Natural killer cell (primary cell): ENCODE measurements at regions not wholly inside any gene's neighbourhood (a gene's known extent, or its start where the extent isn't known, plus 50 kb on each side); places are given as distances from the start of the nearest gene placed in this dataset.

ENCODE experiments used
- ATAC-seq, 3 donors: fragments of 150-1000 bp in 2 of 3; fragments of 200-7000 bp in 1 of 3; cut with Tn5 transposase; 1 replicate in 1 of 3; 2 replicates in 2 of 3; pipeline ENCODE4 v1.10.0; 2021; ENCODE audit warnings: mild to moderate bottlenecking in 2 of 3, moderate library complexity in 2 of 3
- DNase-seq, 2 donors: peaks; one replicate each; pipeline versions ENCODE4 v3.0.0 to v3.0.0-alpha.2; 2013 to 2021; ENCODE audit warnings: mixed read lengths in 1 of 2
- H3K27ac ChIP-seq: one replicate; pipeline ENCODE4 v1.5.1; 2013; ENCODE audit warnings: mild to moderate bottlenecking, low read length
- H3K27me3 ChIP-seq: one replicate; pipeline ENCODE4 v1.6.1; 2013; ENCODE audit warnings: low read length; ENCODE audit not compliant: control insufficient read depth, insufficient read depth
- H3K36me3 ChIP-seq: one replicate; pipeline ENCODE4 v1.6.1; 2013; ENCODE audit warnings: low read length; ENCODE audit not compliant: control insufficient read depth, insufficient read depth
- H3K4me1 ChIP-seq: one replicate; pipeline ENCODE4 v1.6.1; 2013; ENCODE audit warnings: low read length; ENCODE audit not compliant: control insufficient read depth, insufficient read depth
- H3K4me3 ChIP-seq: one replicate; pipeline ENCODE4 v1.5.1; 2013; ENCODE audit warnings: low read length
- H3K9me3 ChIP-seq: one replicate; pipeline ENCODE4 v1.6.1; 2013; ENCODE audit warnings: low read length; ENCODE audit not compliant: control insufficient read depth, insufficient read depth
- H3K27ac Mint-ChIP-seq, 2 donors: one replicate each; pipeline ENCODE4 v1.8.0; 2022; ENCODE audit warnings: mild to moderate bottlenecking in 2 of 2, mixed read lengths in 2 of 2, moderate library complexity in 1 of 2
- H3K27me3 Mint-ChIP-seq, 2 donors: one replicate each; pipeline ENCODE4 v1.8.0; 2022; ENCODE audit warnings: low read depth in 2 of 2, mixed read lengths in 2 of 2
- H3K36me3 Mint-ChIP-seq: one replicate; pipeline ENCODE4 v1.8.0; 2022; ENCODE audit warnings: mixed read lengths
- H3K4me1 Mint-ChIP-seq, 2 donors: one replicate each; pipeline ENCODE4 v1.8.0; 2022; ENCODE audit warnings: mixed read lengths in 2 of 2
- H3K4me3 Mint-ChIP-seq: one replicate; pipeline ENCODE4 v1.8.0; 2022; ENCODE audit warnings: mild to moderate bottlenecking, moderate library complexity, mixed read lengths
- H3K9me3 Mint-ChIP-seq, 2 donors: one replicate each; pipeline ENCODE4 v1.8.0; 2022; ENCODE audit warnings: mixed read lengths in 2 of 2
- CTCF ChIP-seq: fragments of 200-600 bp; IDR thresholded peaks from one replicate; pipeline ENCODE4 v1.8.0; 2022; ENCODE audit warnings: antibody characterized with exemption
- WGBS: methylation state at CpG from one replicate; pipeline ENCODE4 v1.1.7; 2013; ENCODE audit warnings: missing lambda C conversion rate; ENCODE audit not compliant: insufficient coverage; 5-methylcytosine and 5-hydroxymethylcytosine counted together
- intact Hi-C: fragments of 100-400 bp; cut with micrococcal nuclease; formaldehyde crosslinking; loops from one replicate; pipeline ENCODE4 v1.14.2; 2022

GRCh38 chr6:167499161-167499660, 174.3 kb downstream of the TTLL2 start:
- ATAC-seq (no peak), DNase-seq (no peak)
- no peak overlapping the region for H3K27ac ChIP-seq
- no peaks in the 10 kb centered on the region for H3K9me3 Mint-ChIP-seq
- H3K4me3 Mint-ChIP-seq, result no peak overlapping the region
- no peaks in the 10 kb centered on the region for H3K4me1 ChIP-seq
- intact Hi-C loops, result no loop called here
- no peak overlapping the region for H3K27ac Mint-ChIP-seq
- no peak overlapping the region for H3K4me3 ChIP-seq
- peaks cover 0 to 3% of the 10 kb centered on the region in 2 donors for H3K27me3 Mint-ChIP-seq
- no peaks in the 10 kb centered on the region for H3K36me3 Mint-ChIP-seq
- 83% methylated on average over 5 of the region's 7 CpGs for WGBS
- H3K36me3 ChIP-seq, result no peaks in the 10 kb centered on the region
- TF ChIP-seq CTCF, result no peak
- H3K9me3 ChIP-seq, result no peaks in the 10 kb centered on the region
- H3K4me1 Mint-ChIP-seq, result no peaks in the 10 kb centered on the region
- no peaks in the 10 kb centered on the region for H3K27me3 ChIP-seq

- Mint-ChIP-seq H3K9me3 (no peaks in the 10 kb centered on the region), H3K27me3 (peaks cover 0 to 3% of the 10 kb centered on the region in 2 donors), H3K27ac (no peak overlapping the region), H3K36me3 (no peaks in the 10 kb centered on the region), H3K4me3 (no peak overlapping the region), H3K4me1 (no peaks in the 10 kb centered on the region)
- Histone ChIP-seq H3K4me3 (no peak overlapping the region), H3K4me1 (no peaks in the 10 kb centered on the region), H3K9me3 (no peaks in the 10 kb centered on the region), H3K27me3 (no peaks in the 10 kb centered on the region), H3K27ac (no peak overlapping the region), H3K36me3 (no peaks in the 10 kb centered on the region)
- intact Hi-C loops, result no loop called here
- no peak for DNase-seq
- ATAC-seq, result no peak
- 85% methylated on average over 8 of the region's 8 CpGs for WGBS
- TF ChIP-seq CTCF, result no peak
Measured at GRCh38 chr6:167500961-167501360, 176.1 kb downstream of the TTLL2 start.

GRCh38 chr6:167501831-167502385, 177.0 kb downstream of the TTLL2 start:
- peaks cover 0 to 3% of the 10 kb centered on the region in 2 donors for H3K27me3 Mint-ChIP-seq
- 78% methylated on average over 19 of the region's 19 CpGs for WGBS
- no peaks in the 10 kb centered on the region for H3K27me3 ChIP-seq
- no peaks in the 10 kb centered on the region for H3K9me3 ChIP-seq
- DNase-seq (no peak), ATAC-seq (no peak)
- no peak overlapping the region for H3K27ac ChIP-seq
- intact Hi-C loops, result no loop called here
- no peaks in the 10 kb centered on the region for H3K4me1 Mint-ChIP-seq
- H3K4me1 ChIP-seq, result no peaks in the 10 kb centered on the region
- H3K4me3 Mint-ChIP-seq, result no peak overlapping the region
- no peaks in the 10 kb centered on the region for H3K9me3 Mint-ChIP-seq
- no peak for TF ChIP-seq CTCF
- H3K36me3 Mint-ChIP-seq, result no peaks in the 10 kb centered on the region
- H3K27ac Mint-ChIP-seq, result no peak overlapping the region
- H3K4me3 ChIP-seq, result no peak overlapping the region
- H3K36me3 ChIP-seq, result no peaks in the 10 kb centered on the region

- H3K27ac ChIP-seq, result no peak overlapping the region
- H3K27me3 ChIP-seq, result no peaks in the 10 kb centered on the region
- no peak overlapping the region for H3K4me3 ChIP-seq
- H3K9me3 ChIP-seq, result no peaks in the 10 kb centered on the region
- no peak overlapping the region for H3K27ac Mint-ChIP-seq
- H3K36me3 ChIP-seq, result no peaks in the 10 kb centered on the region
- no peak for ATAC-seq
- DNase-seq, result no peak
- H3K36me3 Mint-ChIP-seq, result no peaks in the 10 kb centered on the region
- intact Hi-C loops, result no loop called here
- no peak overlapping the region for H3K4me3 Mint-ChIP-seq
- H3K9me3 Mint-ChIP-seq, result no peaks in the 10 kb centered on the region
- peaks cover 0 to 3% of the 10 kb centered on the region in 2 donors for H3K27me3 Mint-ChIP-seq
- no peak for TF ChIP-seq CTCF
- 90% methylated on average over 7 of the region's 7 CpGs for WGBS
- H3K4me1 Mint-ChIP-seq, result no peaks in the 10 kb centered on the region
- H3K4me1 ChIP-seq, result no peaks in the 10 kb centered on the region
Measured at GRCh38 chr6:167502471-167502870, 177.6 kb downstream of the TTLL2 start.
